Trophoblast cell (in vitro differentiated cells and primary cell): ENCODE measurements at regions not wholly inside any gene's neighbourhood (a gene's known extent, or its start where the extent isn't known, plus 50 kb on each side); places are given as distances from the start of the nearest gene placed in this dataset.

Experiments used
- DNase-seq, 2 donors: peaks; one replicate each; pipeline ENCODE4 v3.0.0-alpha.2; 2016
- H2AFZ ChIP-seq: 2 replicates; pipeline ENCODE4 v1.6.1; 2013; ENCODE audit warnings: low read length, moderate library complexity, mild to moderate bottlenecking; ENCODE audit not compliant: insufficient read depth, poor library complexity
- H2AK5ac ChIP-seq: 2 replicates; pipeline ENCODE4 v1.6.1; 2013; ENCODE audit warnings: mild to moderate bottlenecking, low read length
- H2BK120ac ChIP-seq: 2 replicates; pipeline ENCODE4 v1.6.1; 2013; ENCODE audit warnings: low read length, mild to moderate bottlenecking, moderate library complexity; ENCODE audit not compliant: insufficient read depth, poor library complexity
- H2BK12ac ChIP-seq: 2 replicates; pipeline ENCODE4 v1.6.1; 2013; ENCODE audit warnings: mild to moderate bottlenecking, low read length, moderate library complexity
- H2BK5ac ChIP-seq: 2 replicates; pipeline ENCODE4 v1.6.1; 2013; ENCODE audit warnings: low read length, low read depth, moderate library complexity, mild to moderate bottlenecking; ENCODE audit not compliant: poor library complexity
- H3K14ac ChIP-seq: 2 replicates; pipeline ENCODE4 v1.6.1; 2013; ENCODE audit warnings: mild to moderate bottlenecking, low read length
- H3K18ac ChIP-seq: 2 replicates; pipeline ENCODE4 v1.6.1; 2013; ENCODE audit warnings: mild to moderate bottlenecking, low read length
- H3K23ac ChIP-seq: 2 replicates; pipeline ENCODE4 v1.6.1; 2013; ENCODE audit warnings: low read length
- H3K27ac ChIP-seq: 2 replicates; pipeline ENCODE4 v1.5.1; 2013; ENCODE audit warnings: low read depth, mild to moderate bottlenecking, inconsistent platforms, low read length, moderate library complexity
- H3K27me3 ChIP-seq: 2 replicates; pipeline ENCODE4 v1.6.1; 2013; ENCODE audit warnings: inconsistent platforms, mild to moderate bottlenecking, low read length, moderate library complexity; ENCODE audit not compliant: insufficient read depth
- H3K36me3 ChIP-seq, 2 experiments: 1 replicate in 1 of 2; 2 replicates in 1 of 2; pipeline ENCODE4 v1.6.1; 2013; ENCODE audit warnings: low read length in 2 of 2, mild to moderate bottlenecking in 2 of 2, moderate library complexity in 1 of 2; ENCODE audit not compliant: insufficient read depth in 2 of 2, control insufficient read depth in 1 of 2
- H3K4ac ChIP-seq: 2 replicates; pipeline ENCODE4 v1.6.1; 2013; ENCODE audit warnings: low read depth, mild to moderate bottlenecking, low read length, moderate library complexity
- H3K4me1 ChIP-seq, 2 experiments: 1 replicate in 1 of 2; 2 replicates in 1 of 2; pipeline ENCODE4 v1.6.1; 2013; ENCODE audit warnings: low read length in 2 of 2, mild to moderate bottlenecking in 2 of 2, moderate library complexity in 1 of 2; ENCODE audit not compliant: insufficient read depth in 2 of 2, control insufficient read depth in 1 of 2
- H3K4me2 ChIP-seq: 2 replicates; pipeline ENCODE4 v1.6.1; 2013; ENCODE audit warnings: inconsistent platforms, mild to moderate bottlenecking, low read length, moderate library complexity
- H3K4me3 ChIP-seq: 2 replicates; pipeline ENCODE4 v1.5.1; 2013; ENCODE audit warnings: mild to moderate bottlenecking, low read depth, low read length, inconsistent platforms
- H3K79me1 ChIP-seq: one replicate; pipeline ENCODE4 v1.6.1; 2013; ENCODE audit warnings: low read length
- H3K79me2 ChIP-seq: 2 replicates; pipeline ENCODE4 v1.6.1; 2013; ENCODE audit warnings: low read length, mild to moderate bottlenecking; ENCODE audit not compliant: control insufficient read depth, insufficient read depth, poor library complexity
- H3K9ac ChIP-seq: 2 replicates; pipeline ENCODE4 v1.6.1; 2013; ENCODE audit warnings: mild to moderate bottlenecking, low read length
- H3K9me3 ChIP-seq: 2 replicates; pipeline ENCODE4 v1.6.1; 2013; ENCODE audit warnings: low read depth, mild to moderate bottlenecking, control low read depth, inconsistent platforms, low read length; ENCODE audit not compliant: insufficient read depth
- H4K12ac ChIP-seq: 2 replicates; pipeline ENCODE4 v1.6.1; 2013; ENCODE audit warnings: low read depth, mild to moderate bottlenecking, low read length, moderate library complexity
- H4K8ac ChIP-seq: 2 replicates; pipeline ENCODE4 v1.6.1; 2013; ENCODE audit warnings: low read depth, mild to moderate bottlenecking, low read length, moderate library complexity
- H4K91ac ChIP-seq: one replicate; pipeline ENCODE4 v1.6.1; 2013; ENCODE audit warnings: low read depth, mild to moderate bottlenecking, low read length, moderate library complexity
- WGBS: extraction: QIAGEN DNeasy Blood & Tissue Kit; methylation state at CpG from one replicate; pipeline ENCODE4 v1.1.7; 2013; ENCODE audit warnings: missing lambda C conversion rate; ENCODE audit not compliant: insufficient read length, insufficient coverage; ENCODE audit errors: extremely low coverage; 5-methylcytosine and 5-hydroxymethylcytosine counted together

DNA sequence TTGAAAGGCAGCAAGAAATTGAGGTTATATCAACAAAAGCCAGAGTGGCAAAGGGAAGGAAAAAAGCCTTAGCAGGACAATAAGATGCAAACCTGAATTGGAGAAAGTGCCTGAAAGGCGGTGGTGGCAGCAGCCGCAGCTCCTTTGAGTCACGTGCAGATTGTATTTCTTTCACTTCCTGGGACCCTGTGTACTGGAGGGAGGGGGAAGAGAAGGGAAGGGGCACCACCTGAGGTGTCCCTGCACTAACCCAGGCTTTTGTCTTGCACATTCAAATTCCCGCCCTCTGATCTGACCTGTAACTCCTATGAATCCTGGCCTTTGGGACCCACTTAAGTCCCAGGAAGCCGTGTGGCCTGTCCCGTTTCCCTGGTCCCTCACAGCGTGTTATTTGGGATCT is 326.1 kb upstream of the SKOR2 start:
- Histone ChIP-seq H3K18ac (no peak overlapping the region), H2BK12ac (no peak overlapping the region), H3K14ac (no peak overlapping the region), H4K8ac (no peak overlapping the region), H3K4ac (no peak overlapping the region), H3K27ac (no peak overlapping the region), H4K91ac (no peak overlapping the region), H3K9me3 (no peaks in the 10 kb centered on the region), H2BK120ac (no peak overlapping the region), H3K23ac (no peak overlapping the region), H4K12ac (no peak overlapping the region), H3K4me2 (no peak overlapping the region), H2AK5ac (no peak overlapping the region), H3K36me3 (no peaks in the 10 kb centered on the region), H3K4me1 (no peaks in the 10 kb centered on the region), H3K4me3 (no peak overlapping the region), H3K27me3 (no peaks in the 10 kb centered on the region), H3K9ac (no peak overlapping the region), H3K79me2 (no peaks in the 10 kb centered on the region), H2BK5ac (no peak overlapping the region), H3K79me1 (no peaks in the 10 kb centered on the region), H2AFZ (no peak overlapping the region)
- WGBS, result no CpG with 5 or more reads among the region's 7 CpGs
- DNase-seq, result no peak

DNA sequence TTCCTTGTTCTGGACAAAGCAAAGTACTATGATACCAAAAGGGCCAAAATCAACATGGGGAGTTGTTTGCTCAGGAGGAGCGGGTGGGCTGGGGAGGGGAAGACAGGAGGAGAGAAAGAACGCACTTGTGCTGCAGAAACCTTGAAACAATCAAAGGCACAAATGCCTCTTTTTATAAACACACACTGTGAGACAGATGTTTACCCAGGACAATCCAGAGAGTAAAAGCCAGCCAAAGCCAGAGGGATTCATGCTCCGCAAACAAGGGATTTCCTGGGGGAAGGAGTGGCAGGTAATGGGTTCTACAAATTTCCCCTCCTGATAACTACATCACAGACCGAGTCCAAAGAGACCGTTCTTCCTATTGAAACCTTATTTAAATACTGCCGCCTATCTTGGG is 323.5 kb upstream of the SKOR2 start:
- Histone ChIP-seq H3K4ac (no peak overlapping the region), H3K27me3 (no peaks in the 10 kb centered on the region), H3K79me2 (no peaks in the 10 kb centered on the region), H3K9me3 (peaks cover 1% of the 10 kb centered on the region), H3K27ac (no peak overlapping the region), H3K9ac (no peak overlapping the region), H3K79me1 (no peaks in the 10 kb centered on the region), H2AFZ (no peak overlapping the region), H3K4me2 (no peak overlapping the region), H3K14ac (no peak overlapping the region), H2AK5ac (no peak overlapping the region), H4K12ac (no peak overlapping the region), H3K23ac (no peak overlapping the region), H3K18ac (no peak overlapping the region), H2BK12ac (no peak overlapping the region), H2BK5ac (no peak overlapping the region), H4K8ac (no peak overlapping the region), H3K4me1 (no peaks in the 10 kb centered on the region), H3K36me3 (no peaks in the 10 kb centered on the region), H4K91ac (no peak overlapping the region), H2BK120ac (no peak overlapping the region), H3K4me3 (no peak overlapping the region)
- DNase-seq, result no peak
- WGBS, result no CpG with 5 or more reads among the region's 6 CpGs

DNA sequence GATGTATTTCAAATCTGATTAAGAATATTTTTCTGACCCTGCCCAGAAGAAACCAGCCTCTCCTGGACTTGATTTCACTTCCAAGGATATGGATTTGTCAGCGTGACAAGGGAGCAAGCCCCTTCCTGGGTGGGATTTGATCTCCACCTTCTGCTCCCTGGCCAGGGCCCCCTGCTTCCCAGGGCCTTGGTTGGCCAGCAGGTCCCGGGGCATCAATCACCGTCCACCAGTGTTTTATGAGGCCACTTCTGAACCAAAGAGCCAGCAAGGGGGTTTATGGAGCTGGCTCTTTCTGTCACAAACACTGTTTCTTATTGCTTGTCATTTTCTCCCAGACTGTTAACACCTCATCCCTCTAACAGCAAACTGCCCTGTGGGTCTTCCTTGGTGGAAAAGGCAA is 320.5 kb upstream of the SKOR2 start:
- no peak overlapping the region for H2AK5ac ChIP-seq
- H3K36me3 ChIP-seq, result no peaks in the 10 kb centered on the region
- no peak overlapping the region for H3K9ac ChIP-seq
- no peak for DNase-seq
- H3K4me3 ChIP-seq, result no peak overlapping the region
- H3K18ac ChIP-seq, result no peak overlapping the region
- peaks cover 1% of the 10 kb centered on the region for H3K9me3 ChIP-seq
- no peak overlapping the region for H3K23ac ChIP-seq
- WGBS, result no CpG with 5 or more reads among the region's 3 CpGs
- no peak overlapping the region for H3K27ac ChIP-seq
- no peak overlapping the region for H3K4me2 ChIP-seq
- H2BK5ac ChIP-seq, result no peak overlapping the region
- H3K79me2 ChIP-seq, result no peaks in the 10 kb centered on the region
- H4K91ac ChIP-seq, result no peak overlapping the region
- H2AFZ ChIP-seq, result no peak overlapping the region
- H3K14ac ChIP-seq, result no peak overlapping the region
- H2BK120ac ChIP-seq, result no peak overlapping the region
- no peak overlapping the region for H4K8ac ChIP-seq
- no peak overlapping the region for H2BK12ac ChIP-seq
- no peak overlapping the region for H4K12ac ChIP-seq
- no peak overlapping the region for H3K4ac ChIP-seq
- H3K27me3 ChIP-seq, result no peaks in the 10 kb centered on the region
- H3K79me1 ChIP-seq, result no peaks in the 10 kb centered on the region
- no peaks in the 10 kb centered on the region for H3K4me1 ChIP-seq

- H3K23ac ChIP-seq, result no peak overlapping the region
- no peak overlapping the region for H4K12ac ChIP-seq
- no peaks in the 10 kb centered on the region for H3K79me2 ChIP-seq
- no peaks in the 10 kb centered on the region for H3K9me3 ChIP-seq
- no peak overlapping the region for H3K4ac ChIP-seq
- H3K36me3 ChIP-seq, result no peaks in the 10 kb centered on the region
- H3K79me1 ChIP-seq, result no peaks in the 10 kb centered on the region
- no peak overlapping the region for H2BK12ac ChIP-seq
- no peak overlapping the region for H3K27ac ChIP-seq
- no peaks in the 10 kb centered on the region for H3K4me1 ChIP-seq
- no peak overlapping the region for H4K8ac ChIP-seq
- no peak overlapping the region for H4K91ac ChIP-seq
- DNase-seq, result no peak
- H3K18ac ChIP-seq, result no peak overlapping the region
- no peak overlapping the region for H3K14ac ChIP-seq
- no peak overlapping the region for H2AFZ ChIP-seq
- WGBS, result no CpG with 5 or more reads among the region's 1 CpG
- H3K4me3 ChIP-seq, result no peak overlapping the region
- H3K4me2 ChIP-seq, result no peak overlapping the region
- no peak overlapping the region for H2AK5ac ChIP-seq
- H3K9ac ChIP-seq, result no peak overlapping the region
- no peak overlapping the region for H2BK5ac ChIP-seq
- H2BK120ac ChIP-seq, result no peak overlapping the region
- no peaks in the 10 kb centered on the region for H3K27me3 ChIP-seq
Measured at GRCh38 chr18:47566809-47567208, 315.3 kb upstream of the SKOR2 start.
